ENCODE measurements at regions not wholly inside any gene's neighbourhood (a gene's known extent, or its start where the extent isn't known, plus 50 kb on each side); places are given as distances from the start of the nearest gene placed in this dataset.

DNA sequence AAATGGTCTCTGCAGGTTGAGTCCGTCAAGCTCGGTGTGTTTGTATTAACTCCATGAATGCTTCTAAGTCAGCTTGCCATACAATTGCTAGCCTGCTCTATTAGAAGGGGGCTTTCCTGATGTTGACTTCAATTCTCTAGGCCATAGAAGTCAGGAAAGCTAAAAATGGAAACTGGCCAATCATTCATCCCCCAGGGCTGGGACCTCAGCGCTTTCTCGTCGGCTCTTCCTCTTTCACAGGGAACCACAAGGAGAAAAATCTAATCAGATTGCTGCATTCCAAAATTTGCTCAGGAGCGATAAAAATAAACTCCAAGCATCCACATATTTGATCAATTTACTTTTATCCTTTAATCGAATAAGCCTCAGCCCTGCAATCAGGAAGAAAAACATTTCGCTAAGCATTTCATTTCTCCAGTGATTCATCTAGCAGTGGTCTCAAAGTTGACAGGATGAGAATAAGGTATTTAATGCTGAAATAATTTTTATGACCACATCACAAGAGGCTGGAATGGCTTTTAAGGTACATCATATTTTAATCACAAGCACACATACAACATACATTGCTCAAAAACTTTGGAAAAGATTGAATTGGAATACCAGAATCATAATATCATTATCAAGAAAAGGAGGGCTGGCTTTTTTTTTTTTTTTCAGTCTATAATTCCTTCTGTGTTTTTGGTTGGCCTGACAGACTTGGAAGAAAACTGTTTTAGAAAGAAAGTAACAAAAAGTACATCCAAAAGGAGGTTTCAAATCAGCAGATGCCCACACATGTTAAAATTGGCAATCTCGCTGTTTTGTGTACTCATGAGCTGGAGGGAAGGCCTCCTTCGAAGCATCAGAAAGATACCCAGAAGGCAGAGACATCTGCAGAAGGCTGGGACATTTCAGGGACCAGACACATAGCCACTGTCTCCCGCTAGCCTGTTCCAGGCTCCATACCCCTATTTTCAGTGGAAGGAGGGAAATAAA is 316.3 kb downstream of the NUAK1 start:
- TF ChIP-seq POLR2A (IDR thresholded peaks at IDR 0.05; ENCODE audit: borderline replicate concordance, extremely low read depth, insufficient read depth, insufficient read length) (no peak), SIN3A (IDR thresholded peaks at IDR 0.05; ENCODE audit: low read depth) (no peak)
